ENCODE measurements at regions not wholly inside any gene's neighbourhood (a gene's known extent, or its start where the extent isn't known, plus 50 kb on each side); places are given as distances from the start of the nearest gene placed in this dataset.
"Not testable (repeated sequence)": the region's sequence is repeated elsewhere in the genome, so short reads cannot be mapped to it uniquely, and the experiment has no call there.

- no peaks in the 10 kb centered on the region for H3K36me3 Mint-ChIP-seq
- no peak for ATAC-seq
- peaks cover 26% of the 10 kb centered on the region for H3K4me1 Mint-ChIP-seq
- no peaks in the 10 kb centered on the region for H3K9me3 Mint-ChIP-seq
- H3K27me3 Mint-ChIP-seq = peaks cover 9% of the 10 kb centered on the region
- H3K27ac Mint-ChIP-seq = no peak overlapping the region
- no peak overlapping the region for H3K4me3 Mint-ChIP-seq
Measured at GRCh38 chr22:23419931-23420330, 160.2 kb downstream of the IGLL1 start.

- Mint-ChIP-seq H3K27me3 (peaks cover 9% of the 10 kb centered on the region), H3K9me3 (no peaks in the 10 kb centered on the region), H3K27ac (no peak overlapping the region), H3K36me3 (no peaks in the 10 kb centered on the region), H3K4me1 (peaks cover 19% of the 10 kb centered on the region), H3K4me3 (no peak overlapping the region)
- ATAC-seq = no peak
Measured at GRCh38 chr22:23419171-23419570, 160.9 kb downstream of the IGLL1 start.

GRCh38 chr22:23418159-23418788 is 161.8 kb downstream of the IGLL1 start:
- peaks cover 10% of the 10 kb centered on the region for H3K4me1 Mint-ChIP-seq
- ATAC-seq = no peak
- H3K36me3 Mint-ChIP-seq = no peaks in the 10 kb centered on the region
- H3K27me3 Mint-ChIP-seq = peaks cover 9% of the 10 kb centered on the region
- no peaks in the 10 kb centered on the region for H3K9me3 Mint-ChIP-seq
- no peak overlapping the region for H3K4me3 Mint-ChIP-seq
- H3K27ac Mint-ChIP-seq = no peak overlapping the region

GRCh38 chr22:23417327-23417726 is 162.8 kb downstream of the IGLL1 start:
- H3K4me3 Mint-ChIP-seq = not testable (repeated sequence)

GRCh38 chr22:23416169-23416690 is 163.9 kb downstream of the IGLL1 start:
- not testable (repeated sequence) for H3K4me3 Mint-ChIP-seq, H3K36me3 Mint-ChIP-seq

More at GRCh38 chr22:23417327-23417726, 162.8 kb downstream of the IGLL1 start:
- not testable (repeated sequence) for H3K27me3 Mint-ChIP-seq, ATAC-seq, H3K27ac Mint-ChIP-seq, H3K9me3 Mint-ChIP-seq, H3K36me3 Mint-ChIP-seq, H3K4me1 Mint-ChIP-seq

GRCh38 chr22:23415490-23415851 is 164.6 kb downstream of the IGLL1 start:
- ATAC-seq = no peak
- Mint-ChIP-seq H3K36me3 (no peaks in the 10 kb centered on the region), H3K27me3 (peaks cover 9% of the 10 kb centered on the region), H3K27ac (no peak overlapping the region), H3K4me1 (no peaks in the 10 kb centered on the region), H3K4me3 (no peak overlapping the region), H3K9me3 (no peaks in the 10 kb centered on the region)

More at GRCh38 chr22:23416169-23416690, 163.9 kb downstream of the IGLL1 start:
- H3K4me1 Mint-ChIP-seq, H3K27ac Mint-ChIP-seq, ATAC-seq, H3K9me3 Mint-ChIP-seq, H3K27me3 Mint-ChIP-seq: not testable (repeated sequence)

GRCh38 chr22:23414727-23415489 is 165.2 kb downstream of the IGLL1 start:
- no peaks in the 10 kb centered on the region for H3K4me1 Mint-ChIP-seq
- H3K4me3 Mint-ChIP-seq = no peak overlapping the region
- H3K27ac Mint-ChIP-seq = no peak overlapping the region
- no peak for ATAC-seq
- H3K36me3 Mint-ChIP-seq = no peaks in the 10 kb centered on the region
- H3K9me3 Mint-ChIP-seq = no peaks in the 10 kb centered on the region
- H3K27me3 Mint-ChIP-seq = peaks cover 9% of the 10 kb centered on the region

GRCh38 chr22:23411739-23412138 is 168.4 kb downstream of the IGLL1 start:
- no peaks in the 10 kb centered on the region for H3K36me3 Mint-ChIP-seq
- no peak for ATAC-seq
- H3K4me3 Mint-ChIP-seq = no peak overlapping the region
- H3K27ac Mint-ChIP-seq = no peak overlapping the region
- peaks cover 9% of the 10 kb centered on the region for H3K27me3 Mint-ChIP-seq
- no peaks in the 10 kb centered on the region for H3K9me3 Mint-ChIP-seq
- no peaks in the 10 kb centered on the region for H3K4me1 Mint-ChIP-seq

GRCh38 chr22:23410411-23410810 is 169.7 kb downstream of the IGLL1 start:
- H3K27me3 Mint-ChIP-seq = peaks cover 13% of the 10 kb centered on the region
- no peaks in the 10 kb centered on the region for H3K4me1 Mint-ChIP-seq
- H3K36me3 Mint-ChIP-seq = no peaks in the 10 kb centered on the region
- H3K9me3 Mint-ChIP-seq = no peaks in the 10 kb centered on the region
- H3K4me3 Mint-ChIP-seq = no peak overlapping the region
- no peak for ATAC-seq
- no peak overlapping the region for H3K27ac Mint-ChIP-seq

GRCh38 chr22:23409976-23410375 is 170.1 kb downstream of the IGLL1 start:
- Mint-ChIP-seq H3K4me3 (no peak overlapping the region), H3K36me3 (no peaks in the 10 kb centered on the region), H3K27me3 (peaks cover 12% of the 10 kb centered on the region), H3K9me3 (no peaks in the 10 kb centered on the region), H3K4me1 (no peaks in the 10 kb centered on the region), H3K27ac (no peak overlapping the region)
- ATAC-seq = no peak

GRCh38 chr22:23408321-23408720 is 171.8 kb downstream of the IGLL1 start:
- Mint-ChIP-seq H3K27ac (no peak overlapping the region), H3K36me3 (no peaks in the 10 kb centered on the region), H3K4me1 (no peaks in the 10 kb centered on the region), H3K9me3 (no peaks in the 10 kb centered on the region), H3K27me3 (peaks cover 19% of the 10 kb centered on the region), H3K4me3 (no peak overlapping the region)
- no peak for ATAC-seq

GRCh38 chr22:23405366-23405851 is 174.7 kb downstream of the IGLL1 start:
- no peak overlapping the region for H3K4me3 Mint-ChIP-seq
- no peak for ATAC-seq
- H3K36me3 Mint-ChIP-seq = no peaks in the 10 kb centered on the region
- H3K4me1 Mint-ChIP-seq = no peaks in the 10 kb centered on the region
- no peaks in the 10 kb centered on the region for H3K9me3 Mint-ChIP-seq
- H3K27me3 Mint-ChIP-seq = peaks cover 19% of the 10 kb centered on the region
- H3K27ac Mint-ChIP-seq = no peak overlapping the region

GRCh38 chr22:23404689-23405365 is 175.3 kb downstream of the IGLL1 start:
- no peaks in the 10 kb centered on the region for H3K4me1 Mint-ChIP-seq
- ATAC-seq = no peak
- H3K4me3 Mint-ChIP-seq = no peak overlapping the region
- H3K9me3 Mint-ChIP-seq = no peaks in the 10 kb centered on the region
- no peaks in the 10 kb centered on the region for H3K36me3 Mint-ChIP-seq
- no peak overlapping the region for H3K27ac Mint-ChIP-seq
- peaks cover 19% of the 10 kb centered on the region for H3K27me3 Mint-ChIP-seq

GRCh38 chr22:23403720-23404688 is 176.1 kb downstream of the IGLL1 start:
- Mint-ChIP-seq H3K4me3 (peak overlapping the region; percentile 33), H3K36me3 (no peaks in the 10 kb centered on the region), H3K27ac (no peak overlapping the region), H3K4me1 (peaks cover 2% of the 10 kb centered on the region), H3K27me3 (peaks cover 19% of the 10 kb centered on the region), H3K9me3 (no peaks in the 10 kb centered on the region)
- ATAC-seq = no peak

Measured in stimulated activated memory B cell treated with anti-CD40 and anti-IgM and Interleukin-4, amounts not matched to agents 10 μg/mL and 1 μg/mL and 100 μg/mL, for 72 hours (primary cell).